ENCODE measurements at regions not wholly inside any gene's neighbourhood (a gene's known extent, or its start where the extent isn't known, plus 50 kb on each side); places are given as distances from the start of the nearest gene placed in this dataset.
"Not testable (repeated sequence)": the region's sequence is repeated elsewhere in the genome, so short reads cannot be mapped to it uniquely, and the experiment has no call there.

DNA sequence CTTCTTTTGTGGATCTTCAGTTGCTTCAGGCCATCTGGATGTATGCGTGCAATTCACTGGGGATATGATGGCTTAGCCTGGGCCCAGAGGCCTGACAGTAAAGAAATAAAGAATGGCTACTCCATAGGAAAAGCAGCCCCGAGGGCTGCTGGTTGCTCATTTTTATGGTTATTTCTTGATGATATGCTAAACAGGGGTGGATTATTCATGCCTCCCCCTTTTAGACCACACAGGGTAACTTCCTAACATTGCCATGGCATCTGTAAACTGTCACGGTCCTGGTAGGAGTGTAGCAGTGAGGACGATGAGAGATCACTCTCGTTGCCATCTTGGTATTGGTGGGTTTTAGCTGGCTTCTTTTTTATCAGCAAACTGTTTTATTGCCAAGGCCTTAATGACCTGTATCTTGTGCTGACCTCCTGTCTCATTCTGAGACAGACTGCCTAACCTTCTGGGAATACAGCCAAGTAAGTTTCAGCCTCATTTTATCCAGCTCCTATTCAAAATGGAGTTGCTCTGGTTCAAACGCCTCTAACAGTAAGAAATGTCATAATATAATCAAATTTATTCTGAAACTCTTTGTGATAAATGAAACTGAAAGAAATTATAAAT is 60.5 kb downstream of the DSEL start:
- no peak for DNase-seq (ENCODE audit: low read depth in 2 of 2)

- DNase-seq (ENCODE audit: low read depth in 2 of 2) = no peak
Observed at GRCh38 chr18:67453901-67454300, 62.6 kb downstream of the DSEL start.

- DNase-seq (ENCODE audit: low read depth in 2 of 2) = no peak
Observed at GRCh38 chr18:67451960-67452359, 64.6 kb downstream of the DSEL start.

DNA sequence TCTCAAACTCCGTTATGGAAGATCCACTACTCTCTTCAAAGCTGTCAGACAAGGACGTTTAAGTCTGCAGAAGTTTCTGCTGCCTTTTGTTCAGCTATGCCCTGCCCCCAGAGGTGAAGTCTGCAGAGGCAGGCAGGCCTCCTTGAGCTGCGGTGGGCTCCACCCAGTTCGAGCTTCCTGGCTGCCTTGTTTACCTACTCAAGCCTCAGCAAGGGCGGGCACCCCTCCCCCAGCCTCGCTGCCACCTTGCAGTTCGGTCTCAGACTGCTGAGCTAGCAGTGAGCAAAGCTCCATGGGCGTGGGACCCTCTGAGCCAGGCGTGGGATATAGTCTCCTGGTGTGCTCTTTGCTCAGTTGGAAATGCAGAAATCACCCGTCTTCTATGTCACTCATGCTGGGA is 65.4 kb downstream of the DSEL start:
- not testable (repeated sequence) for DNase-seq (ENCODE audit: low read depth in 2 of 2)

GRCh38 chr18:67433971-67434370 is 82.5 kb downstream of the DSEL start:
- DNase-seq (ENCODE audit: low read depth in 2 of 2) = no peak

DNA sequence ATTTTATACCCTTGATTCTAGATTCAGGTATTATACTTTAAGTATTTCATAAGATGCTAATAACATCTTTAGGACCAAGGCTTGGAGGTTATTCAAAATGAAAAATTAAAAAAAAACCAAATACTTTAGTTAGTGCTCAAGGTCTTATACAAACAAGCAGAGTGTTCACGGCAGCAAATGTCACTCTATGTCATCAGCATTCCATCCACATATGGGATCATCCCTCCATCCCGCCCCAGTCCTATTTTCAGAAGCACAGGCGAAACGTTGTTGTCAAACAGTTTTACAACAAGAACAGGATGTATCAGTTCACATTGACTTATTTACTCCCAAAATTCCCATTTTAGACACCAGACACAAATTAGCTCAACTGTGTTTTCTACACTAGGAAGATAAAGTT is 83.7 kb downstream of the DSEL start:
- no peak for DNase-seq (ENCODE audit: low read depth in 2 of 2)

- DNase-seq (ENCODE audit: low read depth in 2 of 2) = no peak
Observed at GRCh38 chr18:67428805-67429204, 87.7 kb downstream of the DSEL start.

DNA sequence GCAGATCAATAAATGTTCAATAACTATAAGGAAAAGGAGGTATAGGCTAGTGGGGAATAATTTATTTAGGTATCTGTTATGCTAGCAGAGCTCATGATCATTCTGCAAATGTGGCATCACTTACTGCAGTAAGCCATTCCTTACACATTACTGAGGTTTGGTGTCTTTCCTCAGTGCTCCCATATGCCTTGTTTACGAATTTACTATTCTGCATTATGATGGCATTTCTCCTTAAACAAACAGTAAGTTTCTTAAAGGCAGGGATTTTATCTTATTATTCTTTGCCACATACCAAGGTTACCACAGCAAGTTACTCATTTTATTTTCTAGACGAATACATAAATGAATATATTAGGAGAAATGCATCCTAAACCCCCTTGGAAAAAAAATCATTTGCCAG is 88.4 kb downstream of the DSEL start:
- DNase-seq (ENCODE audit: low read depth in 2 of 2) = no peak

DNA sequence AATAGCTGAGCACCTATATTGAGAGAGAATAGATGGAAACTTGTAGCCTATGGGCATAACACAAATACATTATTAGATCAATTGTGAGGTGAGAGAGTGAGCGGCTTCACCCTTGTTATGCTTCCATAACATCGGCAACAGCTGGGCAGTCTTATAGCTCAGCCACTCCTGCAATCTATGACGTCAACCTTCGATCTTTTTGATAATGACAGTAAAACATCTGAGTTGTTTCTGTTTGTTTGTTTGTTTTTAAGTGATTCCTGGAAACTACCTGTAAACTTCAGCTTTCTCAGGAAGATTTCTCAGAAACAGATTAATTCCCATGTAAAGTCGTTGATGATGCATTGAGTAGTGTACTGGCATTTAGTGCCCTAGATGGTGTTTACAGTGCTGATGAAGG is 90.0 kb downstream of the DSEL start:
- no peak for DNase-seq (ENCODE audit: low read depth in 2 of 2)

DNA sequence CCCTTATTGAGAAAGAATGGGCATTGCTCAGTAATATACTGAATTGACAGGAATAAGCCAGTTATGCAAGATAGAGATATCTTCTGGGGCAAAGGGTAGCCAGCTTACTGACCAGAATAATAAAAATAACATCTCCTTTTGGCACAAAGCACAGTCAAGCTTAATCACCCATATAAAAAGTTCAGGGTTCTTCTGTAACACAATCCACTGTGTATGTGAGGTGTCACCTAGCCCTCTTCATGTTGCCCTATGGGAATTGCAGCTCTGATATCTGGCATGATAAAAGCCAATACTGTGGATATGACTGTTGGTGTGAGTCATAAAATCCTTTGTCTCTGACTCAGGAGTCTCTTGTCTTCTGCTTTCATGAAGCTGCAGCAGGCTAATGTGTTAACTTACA is 90.8 kb downstream of the DSEL start:
- DNase-seq (ENCODE audit: low read depth in 2 of 2) = no peak

GRCh38 chr18:67421651-67422050 is 94.9 kb downstream of the DSEL start:
- no peak for DNase-seq (ENCODE audit: low read depth in 2 of 2)

GRCh38 chr18:67417864-67418523 is 98.5 kb downstream of the DSEL start:
- no peak for DNase-seq (ENCODE audit: low read depth in 2 of 2)

GRCh38 chr18:67411116-67411515 is 105.4 kb downstream of the DSEL start:
- no peak for DNase-seq (ENCODE audit: low read depth in 2 of 2)

GRCh38 chr18:67410075-67411070 is 106.1 kb downstream of the DSEL start:
- no peak for DNase-seq (ENCODE audit: low read depth in 2 of 2)

GRCh38 chr18:67408240-67408639 is 108.3 kb downstream of the DSEL start:
- DNase-seq (ENCODE audit: low read depth in 2 of 2) = no peak

DNA sequence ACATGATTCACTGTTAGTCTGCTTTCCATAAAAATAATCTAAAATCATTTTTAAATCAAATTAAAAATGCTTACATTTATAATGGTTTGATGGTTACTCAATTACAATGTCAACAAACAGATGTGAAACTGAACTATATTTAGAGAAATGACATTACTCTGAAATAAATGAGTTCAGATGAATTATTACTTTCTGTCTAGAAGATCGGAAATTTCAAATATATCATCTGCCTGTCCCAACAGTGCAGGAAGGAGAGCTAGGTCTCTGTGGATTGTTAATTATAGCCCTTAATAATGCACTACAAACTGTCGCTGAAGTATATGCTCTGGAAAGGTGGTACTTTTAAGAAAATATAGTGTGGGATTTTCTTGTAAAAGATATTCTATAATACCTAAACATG is 109.8 kb downstream of the DSEL start:
- no peak for DNase-seq (ENCODE audit: low read depth in 2 of 2)

DNA sequence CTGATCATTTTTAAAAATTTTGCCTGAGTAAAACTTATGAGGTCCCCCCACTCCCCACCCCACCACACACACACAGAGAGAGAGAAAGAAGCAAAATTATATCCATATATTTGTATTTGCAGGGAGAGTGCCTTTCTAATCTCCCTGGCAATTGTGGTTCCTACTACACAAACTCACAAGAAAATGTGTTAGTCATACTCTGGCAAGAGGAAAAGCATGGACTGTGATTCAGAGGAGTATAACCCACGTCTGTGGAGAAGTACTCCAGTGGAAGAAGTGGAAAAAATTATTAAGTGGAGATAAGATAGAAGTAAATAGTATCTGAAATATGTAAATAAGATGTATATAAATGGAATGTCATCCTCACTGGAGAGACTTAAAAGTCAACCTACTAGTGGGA is 114.0 kb downstream of the DSEL start:
- DNase-seq (ENCODE audit: low read depth in 2 of 2) = no peak

- no peak for DNase-seq (ENCODE audit: low read depth in 2 of 2)
Observed at GRCh38 chr18:67400502-67401117, 115.9 kb downstream of the DSEL start.

GRCh38 chr18:67386032-67386431 is 130.5 kb downstream of the DSEL start:
- DNase-seq (ENCODE audit: low read depth in 2 of 2) = no peak

DNA sequence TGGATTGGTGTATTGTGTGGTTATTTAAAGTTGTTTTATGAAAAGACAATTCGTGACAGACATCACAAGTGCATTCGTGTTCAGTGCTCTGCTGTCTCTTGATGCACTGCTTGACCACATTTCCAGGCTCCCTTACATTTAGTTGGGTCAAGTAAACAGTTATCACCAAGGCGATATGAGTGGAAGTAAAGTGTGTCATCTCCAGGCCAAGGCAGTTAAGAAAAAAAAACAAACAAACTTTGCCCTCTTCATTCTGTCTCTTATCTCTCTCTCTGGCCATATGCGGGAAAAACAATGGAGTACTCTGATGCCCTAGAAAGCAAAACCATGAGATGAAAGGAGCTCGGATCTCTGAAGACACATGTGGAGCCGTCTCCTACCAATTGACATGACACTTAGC is 131.1 kb downstream of the DSEL start:
- no peak for DNase-seq (ENCODE audit: low read depth in 2 of 2)

GRCh38 chr18:67384057-67384456 is 132.5 kb downstream of the DSEL start:
- DNase-seq (ENCODE audit: low read depth in 2 of 2) = not testable (repeated sequence)

- DNase-seq (ENCODE audit: low read depth in 2 of 2) = no peak
Observed at GRCh38 chr18:67381608-67382150, 134.8 kb downstream of the DSEL start.
